ENCODE measurements at regions not wholly inside any gene's neighbourhood (a gene's known extent, or its start where the extent isn't known, plus 50 kb on each side); places are given as distances from the start of the nearest gene placed in this dataset.

- H3K27ac ChIP-seq, result no peak overlapping the region
- TF ChIP-seq ZFX (IDR thresholded peaks at IDR 0.05; ENCODE audit: borderline replicate concordance) (no peak), CTCF (IDR thresholded peaks at IDR 0.05) (no peak)
These were observed 127.9 kb downstream of the WT1 start for GRCh38 chr11:32307471-32307870.

GRCh38 chr11:32307913-32308312 is 127.4 kb downstream of the WT1 start:
- H3K27ac ChIP-seq, result no peak overlapping the region
- no peak for TF ChIP-seq CTCF (IDR thresholded peaks at IDR 0.05)
- TF ChIP-seq ZFX (IDR thresholded peaks at IDR 0.05; ENCODE audit: borderline replicate concordance), result no peak

- H3K27ac ChIP-seq, result no peak overlapping the region
- TF ChIP-seq CTCF (IDR thresholded peaks at IDR 0.05) (no peak), ZFX (IDR thresholded peaks at IDR 0.05; ENCODE audit: borderline replicate concordance) (no peak)
These were observed 125.7 kb downstream of the WT1 start for GRCh38 chr11:32309530-32310213.

GRCh38 chr11:32310214-32310601 is 125.1 kb downstream of the WT1 start:
- TF ChIP-seq CTCF (IDR thresholded peaks at IDR 0.05), result no peak
- H3K27ac ChIP-seq, result no peak overlapping the region

- no peak for TF ChIP-seq CTCF (IDR thresholded peaks at IDR 0.05)
- no peak for TF ChIP-seq ZFX (IDR thresholded peaks at IDR 0.05; ENCODE audit: borderline replicate concordance)
- H3K27ac ChIP-seq, result no peak overlapping the region
These were observed 123.8 kb downstream of the WT1 start for GRCh38 chr11:32311346-32312065.

GRCh38 chr11:32312206-32312817 is 123.0 kb downstream of the WT1 start:
- no peak overlapping the region for H3K27ac ChIP-seq
- TF ChIP-seq ZFX (IDR thresholded peaks at IDR 0.05; ENCODE audit: borderline replicate concordance) (no peak), CTCF (IDR thresholded peaks at IDR 0.05) (no peak)

- H3K27ac ChIP-seq, result no peak overlapping the region
- TF ChIP-seq ZFX (IDR thresholded peaks at IDR 0.05; ENCODE audit: borderline replicate concordance), result no peak
- TF ChIP-seq CTCF (IDR thresholded peaks at IDR 0.05), result peak; percentile 82
These were observed 122.4 kb downstream of the WT1 start for GRCh38 chr11:32312865-32313403.

Data from 22Rv1 (cell line).